Left lung (tissue), 4 donors: ENCODE measurements at regions not wholly inside any gene's neighbourhood (a gene's known extent, or its start where the extent isn't known, plus 50 kb on each side); places are given as distances from the start of the nearest gene placed in this dataset.

ENCODE experiments used
- ATAC-seq: fragments of 200-7000 bp; cut with Tn5 transposase; one replicate; pipeline ENCODE4 v1.9.1; 2020; ENCODE audit warnings: moderate library complexity
- DNase-seq, 4 donors: peaks; one replicate each; pipeline ENCODE4 v3.0.0-alpha.2; 2013 to 2020
- H3K27ac ChIP-seq, 2 donors: fragments of 200-600 bp; sonication (generic) in 1 of 2; one replicate each; pipeline versions ENCODE4 v1.5.0 to v1.8.0; 2020 to 2021
- H3K27me3 ChIP-seq, 2 donors: fragments of 200-600 bp; sonication (generic) in 1 of 2; one replicate each; pipeline versions ENCODE4 v1.5.0 to v1.8.0; 2020 to 2021
- H3K36me3 ChIP-seq, 2 donors: fragments of 200-600 bp; sonication (generic) in 1 of 2; one replicate each; pipeline versions ENCODE4 v1.5.0 to v1.8.0; 2020 to 2021
- H3K4me1 ChIP-seq, 2 donors: fragments of 200-600 bp; one replicate each; pipeline ENCODE4 v1.8.0; 2021
- H3K4me3 ChIP-seq, 2 donors: fragments of 200-600 bp; sonication (generic) in 1 of 2; one replicate each; pipeline versions ENCODE4 v1.5.0 to v1.8.0; 2020 to 2021; ENCODE audit warnings: mild to moderate bottlenecking in 1 of 2
- H3K9me3 ChIP-seq, 2 donors: fragments of 200-600 bp; sonication (generic) in 1 of 2; one replicate each; pipeline versions ENCODE4 v1.5.0 to v1.8.0; 2020 to 2021
- intact Hi-C, 2 donors: fragments of 100-400 bp; cut with DNase I; formaldehyde crosslinking; loops; one replicate each; pipeline versions ENCODE4 v1.11.2 to v1.14.2; 2022
- TF ChIP-seq, protein P1 (sequence below), 2 donors: fragments of 200-600 bp; sonication (generic) in 1 of 2; IDR thresholded peaks; one replicate each; pipeline versions ENCODE4 v1.5.0 to v1.8.0; 2021; ENCODE audit warnings: antibody characterized with exemption in 2 of 2
- donor health status: DM: no; HTN: yes; CAD: no.
- donor health status: DM: no; HTN: no; CAD: no.

GRCh38 chr1:38677756-38678155 lies 181.8 kb downstream of the RRAGC start:
- TF ChIP-seq, protein P1, sequence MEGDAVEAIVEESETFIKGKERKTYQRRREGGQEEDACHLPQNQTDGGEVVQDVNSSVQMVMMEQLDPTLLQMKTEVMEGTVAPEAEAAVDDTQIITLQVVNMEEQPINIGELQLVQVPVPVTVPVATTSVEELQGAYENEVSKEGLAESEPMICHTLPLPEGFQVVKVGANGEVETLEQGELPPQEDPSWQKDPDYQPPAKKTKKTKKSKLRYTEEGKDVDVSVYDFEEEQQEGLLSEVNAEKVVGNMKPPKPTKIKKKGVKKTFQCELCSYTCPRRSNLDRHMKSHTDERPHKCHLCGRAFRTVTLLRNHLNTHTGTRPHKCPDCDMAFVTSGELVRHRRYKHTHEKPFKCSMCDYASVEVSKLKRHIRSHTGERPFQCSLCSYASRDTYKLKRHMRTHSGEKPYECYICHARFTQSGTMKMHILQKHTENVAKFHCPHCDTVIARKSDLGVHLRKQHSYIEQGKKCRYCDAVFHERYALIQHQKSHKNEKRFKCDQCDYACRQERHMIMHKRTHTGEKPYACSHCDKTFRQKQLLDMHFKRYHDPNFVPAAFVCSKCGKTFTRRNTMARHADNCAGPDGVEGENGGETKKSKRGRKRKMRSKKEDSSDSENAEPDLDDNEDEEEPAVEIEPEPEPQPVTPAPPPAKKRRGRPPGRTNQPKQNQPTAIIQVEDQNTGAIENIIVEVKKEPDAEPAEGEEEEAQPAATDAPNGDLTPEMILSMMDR (IDR thresholded peaks at IDR 0.05), result no peak
- Histone ChIP-seq H3K27ac (no peak overlapping the region), H3K27me3 (peaks cover 0 to 5% of the 10 kb centered on the region in 2 donors), H3K4me1 (no peaks in the 10 kb centered on the region), H3K9me3 (no peaks in the 10 kb centered on the region), H3K4me3 (no peak overlapping the region), H3K36me3 (no peaks in the 10 kb centered on the region)
- DNase-seq, result no peak
- intact Hi-C loops, result no loop called here
- ATAC-seq, result no peak

- intact Hi-C loops, result no loop called here
- ATAC-seq (no peak), DNase-seq (no peak)
- H3K4me1 ChIP-seq, result no peaks in the 10 kb centered on the region
- H3K4me3 ChIP-seq, result no peak overlapping the region
- no peaks in the 10 kb centered on the region for H3K9me3 ChIP-seq
- H3K36me3 ChIP-seq, result no peaks in the 10 kb centered on the region
- peaks cover 0 to 5% of the 10 kb centered on the region in 2 donors for H3K27me3 ChIP-seq
- TF ChIP-seq, protein P1 (IDR thresholded peaks at IDR 0.05), result no peak
- H3K27ac ChIP-seq, result no peak overlapping the region
Measured at GRCh38 chr1:38677311-38677710, 182.3 kb downstream of the RRAGC start.

DNA sequence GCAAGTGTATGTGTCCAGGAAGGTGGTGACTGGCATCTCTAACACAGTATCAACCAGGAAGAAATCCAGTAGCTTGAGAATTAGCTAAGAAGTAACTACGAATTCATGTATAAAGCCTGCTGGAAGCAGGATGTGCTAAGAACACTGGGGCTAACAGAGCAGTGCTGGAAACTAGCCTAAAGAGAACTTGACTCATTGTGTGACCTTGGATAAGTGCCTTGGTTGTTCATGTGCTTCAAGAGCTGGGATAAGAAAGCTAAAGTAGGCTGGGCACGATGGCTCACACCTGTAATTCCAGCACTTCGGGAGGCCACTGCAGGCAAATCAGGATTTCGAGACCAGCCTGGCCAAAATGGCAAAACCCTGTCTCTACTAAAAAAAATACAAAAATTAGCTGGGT lies 186.9 kb downstream of the RRAGC start:
- Histone ChIP-seq H3K27me3 (peaks cover 0 to 36% of the 10 kb centered on the region in 2 donors), H3K27ac (no peak overlapping the region), H3K4me3 (no peak overlapping the region), H3K36me3 (no peaks in the 10 kb centered on the region), H3K4me1 (no peaks in the 10 kb centered on the region), H3K9me3 (no peaks in the 10 kb centered on the region)
- ATAC-seq (peak; percentile 76), DNase-seq (no peak)
- TF ChIP-seq, protein P1 (IDR thresholded peaks at IDR 0.05), result no peak
- intact Hi-C loops, result no loop called here

- H3K27me3 ChIP-seq, result peaks cover 0 to 36% of the 10 kb centered on the region in 2 donors
- ATAC-seq (no peak), DNase-seq (no peak)
- no peak overlapping the region for H3K27ac ChIP-seq
- no peak overlapping the region for H3K4me3 ChIP-seq
- intact Hi-C loops, result no loop called here
- H3K36me3 ChIP-seq, result no peaks in the 10 kb centered on the region
- no peaks in the 10 kb centered on the region for H3K4me1 ChIP-seq
- H3K9me3 ChIP-seq, result no peaks in the 10 kb centered on the region
- TF ChIP-seq, protein P1 (IDR thresholded peaks at IDR 0.05), result no peak
Measured at GRCh38 chr1:38671221-38671620, 188.4 kb downstream of the RRAGC start.

GRCh38 chr1:38670544-38671122 lies 188.9 kb downstream of the RRAGC start:
- no peak for ATAC-seq
- Histone ChIP-seq H3K4me3 (no peak overlapping the region), H3K27me3 (peaks cover 0 to 36% of the 10 kb centered on the region in 2 donors), H3K27ac (no peak overlapping the region), H3K9me3 (peaks cover 0 to 2% of the 10 kb centered on the region in 2 donors), H3K36me3 (no peaks in the 10 kb centered on the region), H3K4me1 (no peaks in the 10 kb centered on the region)
- DNase-seq, result no peak
- TF ChIP-seq, protein P1 (IDR thresholded peaks at IDR 0.05), result no peak
- intact Hi-C loops, result no loop called here
